ENCODE measurements at regions not wholly inside any gene's neighbourhood (a gene's known extent, or its start where the extent isn't known, plus 50 kb on each side); places are given as distances from the start of the nearest gene placed in this dataset.

DNA sequence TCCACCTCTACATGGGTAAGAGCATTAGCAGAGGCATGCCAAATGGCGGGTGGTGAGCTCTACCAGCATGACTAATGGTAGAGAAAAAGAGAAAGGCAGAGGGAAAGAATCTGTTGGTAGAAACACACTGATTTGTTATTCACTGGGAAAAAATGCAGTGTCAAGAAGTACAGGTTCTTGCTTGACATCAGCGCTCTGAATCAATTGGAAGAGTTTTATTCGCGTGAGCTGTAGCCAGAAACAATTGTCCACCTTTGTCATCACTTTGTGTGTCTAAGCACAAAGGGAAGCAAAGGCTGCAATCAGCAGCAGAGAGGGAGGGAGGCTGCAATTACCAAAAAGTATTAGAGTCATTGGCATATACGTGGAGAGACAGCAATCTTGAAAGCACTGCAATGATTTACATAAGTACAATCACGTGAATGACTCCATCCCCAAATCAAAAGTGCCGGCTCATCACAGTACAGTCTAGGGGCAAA, 67.7 kb upstream of the HS3ST1 start:
- 51 to 60% (median 51%) methylated on average over 7 of the region's 7 CpGs for WGBS, 3 donors
- no peak for DNase-seq
- H3K4me3 ChIP-seq = no peak overlapping the region
- no peak overlapping the region for H3K27ac ChIP-seq
- H3K4me1 ChIP-seq = no peaks in the 10 kb centered on the region
- no peaks in the 10 kb centered on the region for H3K36me3 ChIP-seq (ENCODE audit: insufficient read depth in 1 of 2, low read depth in 1 of 2)
- peaks cover 9% of the 10 kb centered on the region for H3K9me3 ChIP-seq
- H3K27me3 ChIP-seq (ENCODE audit: insufficient read depth in 3 of 3, low read length in 2 of 3) = no peaks in the 10 kb centered on the region
- TF ChIP-seq CTCF (IDR thresholded peaks at IDR 0.05) = no peak
- no peak for ATAC-seq
- intact Hi-C loops (cut with DNase I) = no loop called here

DNA sequence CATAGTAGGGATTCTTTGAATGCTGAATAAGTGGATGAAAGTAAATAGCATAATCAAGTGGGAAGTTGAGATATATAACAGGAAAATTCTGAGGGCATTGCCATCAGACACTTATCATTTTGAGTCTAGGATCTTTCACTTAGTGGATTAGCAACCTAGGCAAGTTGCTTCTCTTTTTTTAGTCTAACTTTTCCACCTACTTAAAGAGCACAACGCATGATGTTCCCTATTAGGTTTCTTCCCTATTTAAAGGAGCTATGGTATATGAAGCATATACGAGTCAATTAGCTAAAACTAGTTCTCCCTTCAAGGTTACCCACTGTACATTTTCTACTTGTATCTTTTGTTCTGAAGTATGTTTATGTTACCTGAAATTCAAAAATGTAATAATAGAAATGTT, 67.1 kb upstream of the HS3ST1 start:
- TF ChIP-seq CTCF (IDR thresholded peaks at IDR 0.05) = no peak
- no peak for ATAC-seq
- Histone ChIP-seq H3K36me3 (ENCODE audit: insufficient read depth in 1 of 2, low read depth in 1 of 2) (no peaks in the 10 kb centered on the region), H3K4me1 (no peaks in the 10 kb centered on the region), H3K4me3 (no peak overlapping the region), H3K9me3 (peaks cover 9% of the 10 kb centered on the region), H3K27me3 (ENCODE audit: insufficient read depth in 3 of 3, low read length in 2 of 3) (no peaks in the 10 kb centered on the region), H3K27ac (no peak overlapping the region)
- 50 to 61% (median 52%) methylated on average over 2 of the region's 2 CpGs for WGBS, 3 donors
- DNase-seq = no peak
- intact Hi-C loops (cut with DNase I) = no loop called here

DNA sequence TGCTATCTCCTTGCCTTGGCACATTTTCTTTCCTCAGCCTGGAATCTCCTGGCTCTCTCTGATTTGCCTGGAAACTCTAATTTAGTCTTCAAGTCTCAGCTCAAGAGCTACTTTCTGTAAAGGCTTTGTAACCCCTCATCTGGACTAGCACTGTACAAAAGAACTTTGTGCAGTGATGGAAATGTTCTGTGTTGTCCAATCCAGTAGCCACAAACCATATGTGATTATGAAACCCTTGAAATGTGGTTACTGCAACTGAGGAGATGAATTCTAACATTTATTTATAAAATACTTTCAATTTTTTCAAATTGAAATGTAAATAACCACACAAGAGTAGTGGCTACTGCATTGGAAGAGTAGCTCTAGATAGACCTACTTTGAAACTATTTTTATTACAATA, 66.6 kb upstream of the HS3ST1 start:
- DNase-seq (no peak), ATAC-seq (no peak)
- Histone ChIP-seq H3K9me3 (peaks cover 9% of the 10 kb centered on the region), H3K27me3 (ENCODE audit: insufficient read depth in 3 of 3, low read length in 2 of 3) (no peaks in the 10 kb centered on the region), H3K4me3 (no peak overlapping the region), H3K4me1 (no peaks in the 10 kb centered on the region), H3K36me3 (ENCODE audit: insufficient read depth in 1 of 2, low read depth in 1 of 2) (no peaks in the 10 kb centered on the region), H3K27ac (no peak overlapping the region)
- intact Hi-C loops (cut with DNase I) = no loop called here
- no peak for TF ChIP-seq CTCF (IDR thresholded peaks at IDR 0.05)

GRCh38 chr4:11494232-11494631, 65.5 kb upstream of the HS3ST1 start:
- ATAC-seq = no peak
- DNase-seq = no peak

More at GRCh38 chr4:11494232-11494631, 65.5 kb upstream of the HS3ST1 start:
- Histone ChIP-seq H3K4me1 (no peaks in the 10 kb centered on the region), H3K27ac (no peak overlapping the region), H3K4me3 (no peak overlapping the region), H3K36me3 (ENCODE audit: insufficient read depth in 1 of 2, low read depth in 1 of 2) (no peaks in the 10 kb centered on the region), H3K27me3 (ENCODE audit: insufficient read depth in 3 of 3, low read length in 2 of 3) (no peaks in the 10 kb centered on the region), H3K9me3 (peaks cover 9% of the 10 kb centered on the region)
- no peak for TF ChIP-seq CTCF (IDR thresholded peaks at IDR 0.05)
- intact Hi-C loops (cut with DNase I) = no loop called here
- WGBS, 3 donors = 57 to 63% (median 61%) methylated on average over 3 of the region's 3 CpGs
